IPS-15b (cell line): ENCODE measurements at regions not wholly inside any gene's neighbourhood (a gene's known extent, or its start where the extent isn't known, plus 50 kb on each side); places are given as distances from the start of the nearest gene placed in this dataset.

ENCODE experiments used
- H3K27me3 ChIP-seq: one replicate; pipeline ENCODE4 v1.6.1; 2013; ENCODE audit warnings: low read length; ENCODE audit not compliant: control insufficient read depth, insufficient read depth
- H3K36me3 ChIP-seq: one replicate; pipeline ENCODE4 v1.6.1; 2013; ENCODE audit warnings: low read length; ENCODE audit not compliant: control insufficient read depth, insufficient read depth
- H3K4me1 ChIP-seq: one replicate; pipeline ENCODE4 v1.6.1; 2013; ENCODE audit warnings: mild to moderate bottlenecking, low read length; ENCODE audit not compliant: control insufficient read depth, insufficient read depth
- H3K4me3 ChIP-seq: one replicate; pipeline ENCODE4 v1.5.1; 2013; ENCODE audit warnings: low read depth, low read length
- H3K9ac ChIP-seq: one replicate; pipeline ENCODE4 v1.6.1; 2013; ENCODE audit warnings: low read depth, mild to moderate bottlenecking, low read length
- H3K9me3 ChIP-seq: one replicate; pipeline ENCODE4 v1.6.1; 2013; ENCODE audit warnings: mild to moderate bottlenecking, low read length; ENCODE audit not compliant: control insufficient read depth, insufficient read depth

GRCh38 chr3:18049096-18049495 is 306.7 kb upstream of the TBC1D5 start:
- Histone ChIP-seq H3K9ac (no peak overlapping the region), H3K4me3 (no peak overlapping the region), H3K36me3 (no peaks in the 10 kb centered on the region), H3K27me3 (no peaks in the 10 kb centered on the region), H3K9me3 (no peaks in the 10 kb centered on the region), H3K4me1 (no peaks in the 10 kb centered on the region)

DNA sequence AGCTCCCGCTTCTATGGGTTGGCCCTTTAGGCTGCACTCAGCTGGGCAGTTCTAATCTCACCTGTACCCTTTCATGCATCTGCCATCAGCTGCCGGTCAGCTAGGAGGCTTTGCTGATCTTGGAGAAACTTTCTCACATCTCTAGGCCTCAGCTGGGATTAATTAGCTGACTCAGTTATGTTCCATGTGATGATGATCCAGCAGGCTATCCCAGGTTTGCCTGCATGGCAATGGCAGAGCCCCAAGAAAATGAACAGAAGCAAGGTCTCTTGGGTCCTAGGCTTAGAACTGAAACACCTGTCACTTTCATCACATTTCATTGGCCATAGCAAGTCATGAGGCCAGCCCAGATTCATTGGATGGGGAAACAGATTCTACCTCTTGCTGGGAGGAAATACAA is 304.6 kb upstream of the TBC1D5 start:
- Histone ChIP-seq H3K36me3 (no peaks in the 10 kb centered on the region), H3K27me3 (no peaks in the 10 kb centered on the region), H3K9me3 (no peaks in the 10 kb centered on the region), H3K4me1 (no peaks in the 10 kb centered on the region), H3K4me3 (no peak overlapping the region), H3K9ac (no peak overlapping the region)

- Histone ChIP-seq H3K9ac (no peak overlapping the region), H3K4me1 (no peaks in the 10 kb centered on the region), H3K9me3 (no peaks in the 10 kb centered on the region), H3K4me3 (no peak overlapping the region), H3K27me3 (no peaks in the 10 kb centered on the region), H3K36me3 (no peaks in the 10 kb centered on the region)
Observed at GRCh38 chr3:18046131-18046915, 303.9 kb upstream of the TBC1D5 start.

DNA sequence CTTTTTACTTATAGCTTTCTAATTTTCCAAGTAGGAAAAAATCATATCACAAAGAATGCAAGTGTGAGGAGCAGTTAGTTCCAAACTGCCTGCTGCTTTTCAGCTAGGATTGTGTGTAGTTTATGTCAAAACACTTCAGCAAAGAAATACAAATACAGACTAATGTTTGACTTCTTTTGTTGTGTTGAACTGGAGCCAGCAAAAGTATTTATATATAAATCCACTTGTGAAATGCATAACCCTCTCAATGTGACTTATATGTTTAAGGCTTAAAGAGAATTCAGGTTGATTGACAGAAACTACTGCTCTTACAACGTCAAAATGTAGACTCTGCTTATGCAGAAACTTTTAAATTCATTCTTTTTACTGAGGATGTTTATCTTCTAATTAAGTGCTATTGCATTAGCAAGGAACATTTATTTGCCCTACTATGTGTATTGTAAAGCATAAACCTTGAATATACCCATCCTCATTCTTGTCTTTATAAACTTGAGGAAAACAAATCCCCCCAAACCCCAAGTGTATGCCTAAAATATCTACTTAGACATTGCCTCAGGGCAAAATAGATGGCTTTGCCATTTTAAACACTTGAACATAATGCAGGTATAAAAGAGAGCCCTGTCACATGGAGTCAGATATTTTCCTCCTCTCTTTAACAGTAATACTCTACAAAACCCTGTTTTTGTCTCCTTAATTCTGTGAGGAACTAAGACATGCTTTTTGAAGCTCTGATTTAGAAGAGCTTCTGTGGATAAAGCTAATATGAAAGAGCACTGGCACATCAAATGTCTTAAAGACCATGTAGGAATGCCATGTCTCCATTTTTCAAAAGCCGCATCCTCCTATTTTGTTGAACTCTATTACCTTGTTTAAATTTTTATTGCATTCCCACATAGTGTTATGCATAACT is 302.8 kb upstream of the TBC1D5 start:
- Histone ChIP-seq H3K36me3 (no peaks in the 10 kb centered on the region), H3K4me1 (no peaks in the 10 kb centered on the region), H3K27me3 (no peaks in the 10 kb centered on the region), H3K9ac (no peak overlapping the region), H3K4me3 (no peak overlapping the region), H3K9me3 (no peaks in the 10 kb centered on the region)

GRCh38 chr3:18044191-18044590 is 301.8 kb upstream of the TBC1D5 start:
- H3K4me1 ChIP-seq: no peaks in the 10 kb centered on the region
- H3K36me3 ChIP-seq: no peaks in the 10 kb centered on the region
- H3K4me3 ChIP-seq: no peak overlapping the region
- H3K27me3 ChIP-seq: no peaks in the 10 kb centered on the region
- H3K9ac ChIP-seq: no peak overlapping the region
- H3K9me3 ChIP-seq: no peaks in the 10 kb centered on the region

GRCh38 chr3:18036450-18036815 is 294.0 kb upstream of the TBC1D5 start:
- H3K4me3 ChIP-seq: no peak overlapping the region
- no peak overlapping the region for H3K9ac ChIP-seq
- no peaks in the 10 kb centered on the region for H3K4me1 ChIP-seq

GRCh38 chr3:18035641-18036449 is 293.4 kb upstream of the TBC1D5 start:
- Histone ChIP-seq H3K9ac (no peak overlapping the region), H3K9me3 (no peaks in the 10 kb centered on the region), H3K36me3 (no peaks in the 10 kb centered on the region), H3K4me1 (no peaks in the 10 kb centered on the region), H3K4me3 (no peak overlapping the region), H3K27me3 (no peaks in the 10 kb centered on the region)

More at GRCh38 chr3:18036450-18036815, 294.0 kb upstream of the TBC1D5 start:
- H3K27me3 ChIP-seq: no peaks in the 10 kb centered on the region
- no peaks in the 10 kb centered on the region for H3K9me3 ChIP-seq
- H3K36me3 ChIP-seq: no peaks in the 10 kb centered on the region

GRCh38 chr3:18033581-18034108 is 291.2 kb upstream of the TBC1D5 start:
- no peak overlapping the region for H3K4me3 ChIP-seq
- H3K4me1 ChIP-seq: no peaks in the 10 kb centered on the region
- no peaks in the 10 kb centered on the region for H3K27me3 ChIP-seq
- no peaks in the 10 kb centered on the region for H3K9me3 ChIP-seq
- H3K9ac ChIP-seq: no peak overlapping the region
- no peaks in the 10 kb centered on the region for H3K36me3 ChIP-seq

GRCh38 chr3:18030371-18030870 is 288.0 kb upstream of the TBC1D5 start:
- H3K4me1 ChIP-seq: no peaks in the 10 kb centered on the region

DNA sequence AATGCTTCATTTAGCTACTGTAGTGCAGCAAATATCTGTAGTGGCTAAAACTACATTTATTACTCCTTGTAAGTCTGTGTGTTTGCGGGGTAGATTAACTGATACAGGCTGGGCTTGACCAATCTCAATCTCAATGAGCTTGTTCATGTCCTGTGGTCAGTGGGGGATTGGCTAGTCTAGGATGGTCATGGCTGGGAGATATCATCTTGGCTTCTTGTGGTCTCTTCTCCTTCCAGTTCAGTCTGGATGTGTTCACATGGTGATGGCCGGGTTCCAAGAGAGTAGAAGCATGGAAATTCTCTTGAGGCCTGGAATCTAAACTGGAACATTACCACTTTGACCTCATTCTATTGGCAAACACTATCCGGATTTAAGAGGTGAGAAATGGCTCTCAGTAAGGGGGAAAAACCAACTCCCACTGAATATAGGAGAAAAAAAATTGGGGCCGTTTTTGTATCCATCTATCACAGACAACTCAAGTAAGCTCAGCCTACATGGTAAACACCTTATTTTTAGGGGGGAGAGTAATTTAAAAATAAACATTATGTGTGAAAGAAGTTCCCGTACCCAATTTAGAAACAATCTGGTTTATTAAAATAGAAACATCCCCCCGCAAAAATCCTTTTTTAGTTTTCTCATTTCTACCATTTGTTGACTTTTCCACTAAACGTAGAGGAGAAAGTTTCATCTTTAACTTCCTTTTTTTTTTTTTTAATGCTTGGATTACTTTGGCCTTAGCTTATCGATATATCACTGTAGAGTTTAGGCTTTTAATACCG is 284.9 kb upstream of the TBC1D5 start:
- Histone ChIP-seq H3K9ac (no peak overlapping the region), H3K9me3 (no peaks in the 10 kb centered on the region), H3K27me3 (no peaks in the 10 kb centered on the region), H3K4me1 (no peaks in the 10 kb centered on the region), H3K4me3 (no peak overlapping the region), H3K36me3 (no peaks in the 10 kb centered on the region)

More at GRCh38 chr3:18030371-18030870, 288.0 kb upstream of the TBC1D5 start:
- H3K27me3 ChIP-seq: no peaks in the 10 kb centered on the region
- H3K9ac ChIP-seq: no peak overlapping the region
- no peak overlapping the region for H3K4me3 ChIP-seq
- no peaks in the 10 kb centered on the region for H3K9me3 ChIP-seq
- H3K36me3 ChIP-seq: no peaks in the 10 kb centered on the region
